ENCODE measurements at regions not wholly inside any gene's neighbourhood (a gene's known extent, or its start where the extent isn't known, plus 50 kb on each side); places are given as distances from the start of the nearest gene placed in this dataset.

- Histone ChIP-seq H3K27me3 (replicated peaks; ENCODE audit: insufficient read depth, low read length) (no peaks in the 10 kb centered on the region), H3K4me2 (ENCODE audit: low read depth, low read length) (no peak overlapping the region), H2AFZ (ENCODE audit: low read length) (no peak overlapping the region), H4K20me1 (ENCODE audit: insufficient read depth, low read length) (no peaks in the 10 kb centered on the region), H3K9ac (ENCODE audit: low read length) (no peak overlapping the region), H3K79me2 (ENCODE audit: low read length) (no peaks in the 10 kb centered on the region), H3K36me3 (replicated peaks; ENCODE audit: insufficient read depth, low read length) (no peaks in the 10 kb centered on the region), H3F3A (ENCODE audit: insufficient read depth, low read length) (no peaks in the 10 kb centered on the region), H3K9me3 (replicated peaks; ENCODE audit: insufficient read depth, low read length) (no peaks in the 10 kb centered on the region), H3K27ac (ENCODE audit: low read length) (no peak overlapping the region), H3K9me2 (replicated peaks; ENCODE audit: insufficient read depth, low read length) (no peaks in the 10 kb centered on the region), H3K4me1 (ENCODE audit: low read length) (peaks cover 18% of the 10 kb centered on the region), H3K4me3 (ENCODE audit: low read length) (no peak overlapping the region)
- DNase-seq: no peak
- TF ChIP-seq EZH2phosphoT487 (IDR thresholded peaks at IDR 0.05; ENCODE audit: low read length) (no peak), CTCF (IDR thresholded peaks at IDR 0.05; ENCODE audit: low read length) (peak; percentile 39)
Observed at GRCh38 chr1:192488058-192488457, 87.5 kb upstream of the RGS1 start.

GRCh38 chr1:192489047-192489446, 86.5 kb upstream of the RGS1 start:
- Histone ChIP-seq H3K4me2 (ENCODE audit: low read depth, low read length) (no peak overlapping the region), H3K9me3 (replicated peaks; ENCODE audit: insufficient read depth, low read length) (no peaks in the 10 kb centered on the region), H3K4me1 (ENCODE audit: low read length) (peaks cover 18% of the 10 kb centered on the region), H3K9ac (ENCODE audit: low read length) (peak overlapping the region; percentile 1; the same call in 1 of the 2 replicates), H3K4me3 (ENCODE audit: low read length) (no peak overlapping the region), H3K27ac (ENCODE audit: low read length) (peak overlapping the region; percentile 52; the same call in 1 of the 2 replicates), H3F3A (ENCODE audit: insufficient read depth, low read length) (no peaks in the 10 kb centered on the region), H3K79me2 (ENCODE audit: low read length) (no peaks in the 10 kb centered on the region), H3K36me3 (replicated peaks; ENCODE audit: insufficient read depth, low read length) (no peaks in the 10 kb centered on the region), H4K20me1 (ENCODE audit: insufficient read depth, low read length) (no peaks in the 10 kb centered on the region), H3K27me3 (replicated peaks; ENCODE audit: insufficient read depth, low read length) (no peaks in the 10 kb centered on the region), H3K9me2 (replicated peaks; ENCODE audit: insufficient read depth, low read length) (no peaks in the 10 kb centered on the region), H2AFZ (ENCODE audit: low read length) (no peak overlapping the region)
- no peak for DNase-seq
- TF ChIP-seq EZH2 (optimal IDR thresholded peaks at IDR 0.05; ENCODE audit: low read depth, low read length) (no peak), CTCF (IDR thresholded peaks at IDR 0.05; ENCODE audit: low read length) (no peak), EZH2phosphoT487 (IDR thresholded peaks at IDR 0.05; ENCODE audit: low read length) (no peak)

- peak overlapping the region; percentile 5; the same call in 1 of the 2 replicates for H3K4me2 ChIP-seq (ENCODE audit: low read depth, low read length)
Observed at GRCh38 chr1:192489748-192490147, 85.8 kb upstream of the RGS1 start.

More at GRCh38 chr1:192489748-192490147, 85.8 kb upstream of the RGS1 start:
- Histone ChIP-seq H3K9me2 (replicated peaks; ENCODE audit: insufficient read depth, low read length) (no peaks in the 10 kb centered on the region), H2AFZ (ENCODE audit: low read length) (peak overlapping the region; percentile 57), H3K4me1 (ENCODE audit: low read length) (peaks cover 18% of the 10 kb centered on the region), H3K9me3 (replicated peaks; ENCODE audit: insufficient read depth, low read length) (no peaks in the 10 kb centered on the region), H3K79me2 (ENCODE audit: low read length) (no peaks in the 10 kb centered on the region), H3K9ac (ENCODE audit: low read length) (peak overlapping the region; percentile 24), H3K36me3 (replicated peaks; ENCODE audit: insufficient read depth, low read length) (no peaks in the 10 kb centered on the region), H4K20me1 (ENCODE audit: insufficient read depth, low read length) (no peaks in the 10 kb centered on the region), H3F3A (ENCODE audit: insufficient read depth, low read length) (no peaks in the 10 kb centered on the region), H3K4me3 (ENCODE audit: low read length) (no peak overlapping the region), H3K27ac (ENCODE audit: low read length) (peak overlapping the region; percentile 52; the same call in 1 of the 2 replicates), H3K27me3 (replicated peaks; ENCODE audit: insufficient read depth, low read length) (no peaks in the 10 kb centered on the region)
- peak; percentile 83 for DNase-seq
- TF ChIP-seq EZH2 (optimal IDR thresholded peaks at IDR 0.05; ENCODE audit: low read depth, low read length): no peak
- TF ChIP-seq CTCF (IDR thresholded peaks at IDR 0.05; ENCODE audit: low read length): no peak
- no peak for TF ChIP-seq EZH2phosphoT487 (IDR thresholded peaks at IDR 0.05; ENCODE audit: low read length)

All from MM.1S (cell line).